CD4-positive, alpha-beta T cell treated with Interleukin-1 beta for 1 hour (primary cell): ENCODE measurements at regions not wholly inside any gene's neighbourhood (a gene's known extent, or its start where the extent isn't known, plus 50 kb on each side); places are given as distances from the start of the nearest gene placed in this dataset.

ENCODE experiments used
- DNase-seq, 2 donors: peaks; one replicate each; pipeline ENCODE4 v3.0.0-alpha.2; 2020 to 2022

- no peak for DNase-seq
Measured at GRCh38 chr14:96729889-96730288, 67.3 kb upstream of the VRK1 start.

GRCh38 chr14:96730386-96730785, 66.8 kb upstream of the VRK1 start:
- DNase-seq, result no peak

- DNase-seq, result no peak
Measured at GRCh38 chr14:96734076-96734622, 63.0 kb upstream of the VRK1 start.

- no peak for DNase-seq
Measured at GRCh38 chr14:96735526-96735925, 61.7 kb upstream of the VRK1 start.

GRCh38 chr14:96736439-96736838, 60.7 kb upstream of the VRK1 start:
- DNase-seq, result no peak

GRCh38 chr14:96737881-96738280, 59.3 kb upstream of the VRK1 start:
- DNase-seq, result no peak

- DNase-seq, result no peak
Measured at GRCh38 chr14:96739200-96739910, 57.8 kb upstream of the VRK1 start.

GRCh38 chr14:96741151-96741977, 55.8 kb upstream of the VRK1 start:
- peak; percentile 69 to 72 for DNase-seq

- DNase-seq, result no peak
Measured at GRCh38 chr14:96744262-96744661, 52.9 kb upstream of the VRK1 start.

GRCh38 chr14:96745500-96746051, 51.6 kb upstream of the VRK1 start:
- DNase-seq, result no peak

- no peak for DNase-seq
Measured at GRCh38 chr14:96746101-96746500, 51.1 kb upstream of the VRK1 start.

GRCh38 chr14:96747006-96747405, 50.2 kb upstream of the VRK1 start:
- DNase-seq, result no peak
